ENCODE measurements at regions not wholly inside any gene's neighbourhood (a gene's known extent, or its start where the extent isn't known, plus 50 kb on each side); places are given as distances from the start of the nearest gene placed in this dataset.

- Histone ChIP-seq H3K36me3 (replicated peaks in 1 of 2; ENCODE audit: control insufficient read depth in 1 of 2, insufficient read depth in 2 of 2, low read length in 1 of 2) (peaks cover 0 to 5% of the 10 kb centered on the region in 2 experiments), H3F3A (replicated peaks; ENCODE audit: insufficient read depth) (no peaks in the 10 kb centered on the region), H3K9ac (no peak overlapping the region), H3K4me2 (no peak overlapping the region), H3K9me2 (no peaks in the 10 kb centered on the region), H3K9me3 (peaks cover 12% of the 10 kb centered on the region; the same call in 1 of the 2 replicates), H3K4me3 (ENCODE audit: low read depth in 2 of 2, low read length in 1 of 2) (no peak overlapping the region), H3K27ac (ENCODE audit: low read depth in 2 of 2, low read length in 1 of 2) (no peak overlapping the region), H3K4me1 (ENCODE audit: control insufficient read depth in 1 of 2, insufficient read depth in 2 of 2, low read depth in 1 of 2, low read length in 1 of 2) (no peaks in the 10 kb centered on the region), H4K20me1 (ENCODE audit: insufficient read depth) (no peaks in the 10 kb centered on the region), H2AFZ (ENCODE audit: low read depth) (no peak overlapping the region), H3K79me2 (ENCODE audit: insufficient read depth) (no peaks in the 10 kb centered on the region), H3K27me3 (ENCODE audit: insufficient read depth) (no peaks in the 10 kb centered on the region)
- WGBS (ENCODE audit: low lambda C conversion rate), result 11% methylated on average over 8 of the region's 8 CpGs
- TF ChIP-seq EZH2phosphoT487 (IDR thresholded peaks at IDR 0.05; ENCODE audit: borderline replicate concordance, low read depth) (no peak), FOXM1 (IDR thresholded peaks at IDR 0.05; ENCODE audit: low read depth) (no peak), ELF1 (IDR thresholded peaks at IDR 0.05) (no peak)
- DNase-seq, result no peak
- CTCF ChIA-PET, result interaction anchor here (0.7 to 1.8 kb wide), 4 partner anchors 8 to 58 kb away, joined by 3 to 6 read pairs (median 4); no protein-coding TSS in a partner anchor
- POLR2A ChIA-PET, result no interaction called here
Observed at GRCh38 chr7:113715981-113716856, 202.6 kb downstream of the PPP1R3A start.

GRCh38 chr7:113715262-113715661 is 203.5 kb downstream of the PPP1R3A start:
- H3K27ac ChIP-seq (ENCODE audit: low read depth in 2 of 2, low read length in 1 of 2), result no peak overlapping the region
- no peak overlapping the region for H3K4me3 ChIP-seq (ENCODE audit: low read depth in 2 of 2, low read length in 1 of 2)
- H2AFZ ChIP-seq (ENCODE audit: low read depth), result no peak overlapping the region
- WGBS (ENCODE audit: low lambda C conversion rate), result 2% methylated on average over 1 of the region's 1 CpG
- CTCF ChIA-PET, result interaction anchor here (1.2 to 1.8 kb wide), 3 partner anchors 8 to 17 kb away, joined by 3 to 5 read pairs (median 3); no protein-coding TSS in a partner anchor
- no peaks in the 10 kb centered on the region for H3K27me3 ChIP-seq (ENCODE audit: insufficient read depth)
- H3K36me3 ChIP-seq (replicated peaks in 1 of 2; ENCODE audit: control insufficient read depth in 1 of 2, insufficient read depth in 2 of 2, low read length in 1 of 2), result peaks cover 0 to 6% of the 10 kb centered on the region in 2 experiments
- no peaks in the 10 kb centered on the region for H3K4me1 ChIP-seq (ENCODE audit: control insufficient read depth in 1 of 2, insufficient read depth in 2 of 2, low read depth in 1 of 2, low read length in 1 of 2)
- H3K9me2 ChIP-seq, result no peaks in the 10 kb centered on the region
- no peaks in the 10 kb centered on the region for H3F3A ChIP-seq (replicated peaks; ENCODE audit: insufficient read depth)
- no peak for DNase-seq
- H3K79me2 ChIP-seq (ENCODE audit: insufficient read depth), result no peaks in the 10 kb centered on the region
- no peaks in the 10 kb centered on the region for H4K20me1 ChIP-seq (ENCODE audit: insufficient read depth)
- H3K9ac ChIP-seq, result no peak overlapping the region
- no peak for TF ChIP-seq YY1 (IDR thresholded peaks at IDR 0.05; ENCODE audit: low read depth)
- TF ChIP-seq REST (IDR thresholded peaks at IDR 0.05; ENCODE audit: low read depth, low read length), result no peak
- no peak for TF ChIP-seq PBX3 (IDR thresholded peaks at IDR 0.05)
- TF ChIP-seq FOXM1 (IDR thresholded peaks at IDR 0.05; ENCODE audit: low read depth), result no peak
- TF ChIP-seq RCOR1 (IDR thresholded peaks at IDR 0.05; ENCODE audit: low read length), result no peak
- TF ChIP-seq MAX (IDR thresholded peaks at IDR 0.05; ENCODE audit: low read depth), result no peak
- no peak for TF ChIP-seq ZBTB33 (IDR thresholded peaks at IDR 0.05; ENCODE audit: borderline replicate concordance, low read depth)
- no peak for TF ChIP-seq CHD2 (IDR thresholded peaks at IDR 0.05; ENCODE audit: low read length, partially characterized antibody)
- no peak for TF ChIP-seq POLR2AphosphoS5 (IDR thresholded peaks at IDR 0.05; ENCODE audit: low read depth, low read length)
- TF ChIP-seq SIN3A (IDR thresholded peaks at IDR 0.05; ENCODE audit: borderline replicate concordance, low read depth, low read length), result no peak
- no peak for TF ChIP-seq JUND (IDR thresholded peaks at IDR 0.05)
- no peak for TF ChIP-seq RXRA (IDR thresholded peaks at IDR 0.05; ENCODE audit: borderline replicate concordance, low read depth)
- no peak for TF ChIP-seq ELF1 (IDR thresholded peaks at IDR 0.05)
- TF ChIP-seq SMC3 (IDR thresholded peaks at IDR 0.05; ENCODE audit: low read depth, low read length), result no peak
- no peak for TF ChIP-seq CTCF (IDR thresholded peaks at IDR 0.05)
- TF ChIP-seq MXI1 (IDR thresholded peaks at IDR 0.05; ENCODE audit: low read depth, low read length), result no peak
- POLR2A ChIA-PET, result no interaction called here
- peaks cover 13% of the 10 kb centered on the region; the same call in 1 of the 2 replicates for H3K9me3 ChIP-seq
- no peak overlapping the region for H3K4me2 ChIP-seq
